ENCODE measurements at regions not wholly inside any gene's neighbourhood (a gene's known extent, or its start where the extent isn't known, plus 50 kb on each side); places are given as distances from the start of the nearest gene placed in this dataset.
A peak's percentile ranks its signal among the peaks of the same experiment; 100 is the strongest.
"Not testable (repeated sequence)": the region's sequence is repeated elsewhere in the genome, so short reads cannot be mapped to it uniquely, and the experiment has no call there.

DNA sequence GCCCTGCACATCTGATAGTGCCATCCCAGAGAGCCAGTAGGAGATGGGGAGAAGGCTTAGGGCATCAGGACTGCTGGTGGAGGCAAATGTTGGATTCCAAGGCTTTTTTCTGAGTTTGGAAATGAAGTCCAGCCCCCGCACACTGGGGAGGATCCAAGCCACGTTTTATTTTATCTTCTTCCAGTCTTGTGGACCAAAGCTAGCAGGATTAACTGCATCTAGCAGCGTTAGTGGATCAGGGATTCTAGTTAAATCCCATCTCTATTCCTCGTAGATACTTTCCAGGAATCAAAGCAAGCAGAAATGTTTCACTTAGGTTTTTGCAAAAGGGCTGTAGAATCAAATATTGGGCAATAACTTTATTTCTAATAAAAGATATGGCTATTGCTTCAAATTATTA lies 114.7 kb upstream of the OR13F1 start:
- no peak overlapping the region for H3K4me3 ChIP-seq (ENCODE audit: low read length)
- no peak for DNase-seq (ENCODE audit: low read depth, low spot score)

DNA sequence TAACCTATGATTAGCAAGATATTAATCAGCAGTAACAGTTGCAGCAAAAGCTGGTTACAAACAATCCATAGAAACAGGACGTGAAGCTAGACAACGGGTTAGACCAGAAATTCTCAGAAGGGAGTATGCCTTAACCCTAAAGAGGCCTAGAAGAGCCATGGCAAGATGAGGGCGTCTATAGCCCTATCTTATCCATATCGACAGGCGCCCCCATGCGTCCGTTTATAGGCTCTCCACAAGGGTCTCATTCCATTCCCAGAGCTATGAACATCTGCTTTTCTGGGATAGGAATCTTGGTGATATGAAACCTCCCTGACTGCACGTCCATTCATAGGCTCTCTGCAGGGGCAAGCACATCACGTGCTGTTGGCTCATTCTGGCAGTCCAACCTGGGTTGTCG lies 109.2 kb upstream of the OR13F1 start:
- DNase-seq (ENCODE audit: low read depth, low spot score) = peak; percentile 5
- not testable (repeated sequence) for H3K4me3 ChIP-seq (ENCODE audit: low read length)

- no peak overlapping the region for H3K4me3 ChIP-seq (ENCODE audit: low read length)
- peak; percentile 8 for DNase-seq (ENCODE audit: low read depth, low spot score)
These were observed 91.8 kb upstream of the OR13F1 start for GRCh38 chr9:104412238-104412637.

DNA sequence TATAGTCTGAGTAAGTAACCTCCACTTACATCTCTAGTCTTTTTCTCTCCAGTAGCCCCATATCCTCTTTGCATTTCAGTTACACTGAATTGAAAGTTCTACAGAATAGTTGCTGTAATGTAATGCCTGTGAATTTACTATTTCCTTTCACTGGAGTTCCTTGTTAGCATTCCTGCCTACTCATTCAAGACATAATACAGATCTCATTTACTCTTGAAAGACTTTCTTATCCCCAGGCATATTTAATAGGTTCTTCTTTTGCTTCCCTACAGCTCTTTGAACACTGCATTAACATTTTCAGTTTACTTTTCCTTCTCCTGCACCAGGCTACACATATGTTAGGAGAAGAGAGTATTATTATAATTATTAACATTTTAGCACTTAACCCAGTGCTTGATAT lies 87.6 kb upstream of the OR13F1 start:
- DNase-seq (ENCODE audit: low read depth, low spot score) = no peak
- no peak overlapping the region for H3K4me3 ChIP-seq (ENCODE audit: low read length)

DNA sequence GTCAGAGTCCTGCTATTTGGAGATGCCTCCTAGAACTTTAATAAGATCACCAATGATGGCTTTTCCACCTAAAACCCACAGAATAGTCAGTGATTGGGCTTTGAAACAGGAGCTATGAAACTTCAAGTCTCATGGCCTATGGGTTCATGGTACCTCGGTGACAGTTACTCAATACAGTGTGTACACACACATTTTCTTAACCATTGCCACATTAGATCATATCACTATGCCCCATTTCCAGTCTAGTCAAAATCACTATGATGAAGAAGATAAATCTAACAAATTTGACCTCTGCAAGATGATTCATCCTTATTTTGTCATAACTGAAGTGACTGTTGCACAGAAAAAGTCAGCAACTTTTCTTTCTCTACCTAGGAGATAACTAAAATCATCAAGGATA lies 86.8 kb upstream of the OR13F1 start:
- H3K4me3 ChIP-seq (ENCODE audit: low read length) = no peak overlapping the region
- DNase-seq (ENCODE audit: low read depth, low spot score) = no peak

- H3K4me3 ChIP-seq (ENCODE audit: low read length) = no peak overlapping the region
- DNase-seq (ENCODE audit: low read depth, low spot score) = no peak
These were observed 75.0 kb upstream of the OR13F1 start for GRCh38 chr9:104429031-104429546.

DNA sequence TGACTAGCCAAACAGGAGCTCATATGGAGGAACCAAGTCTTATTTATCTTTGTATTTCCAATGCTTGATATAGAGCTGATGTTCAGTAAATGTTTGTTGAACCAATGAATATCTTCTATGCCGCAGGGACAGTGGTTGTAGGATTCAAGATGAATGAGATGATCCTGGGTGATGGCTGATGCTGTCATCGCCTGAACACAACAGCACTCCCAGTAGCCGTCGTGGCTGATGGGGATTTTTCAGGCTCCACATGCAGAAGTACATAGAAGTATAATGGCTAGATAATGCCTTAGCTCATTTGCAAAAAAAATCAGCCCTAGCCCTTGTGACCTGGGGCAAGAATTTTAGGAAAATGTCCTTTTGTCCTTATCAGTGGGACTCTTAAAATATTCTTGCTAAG lies 69.0 kb upstream of the OR13F1 start:
- DNase-seq (ENCODE audit: low read depth, low spot score) = no peak
- H3K4me3 ChIP-seq (ENCODE audit: low read length) = no peak overlapping the region

GRCh38 chr9:104448036-104448435 lies 56.0 kb upstream of the OR13F1 start:
- DNase-seq (ENCODE audit: low read depth, low spot score) = no peak

More at GRCh38 chr9:104448036-104448435, 56.0 kb upstream of the OR13F1 start:
- no peak overlapping the region for H3K4me3 ChIP-seq (ENCODE audit: low read length)
